ENCODE measurements at regions not wholly inside any gene's neighbourhood (a gene's known extent, or its start where the extent isn't known, plus 50 kb on each side); places are given as distances from the start of the nearest gene placed in this dataset.

- Histone ChIP-seq H4K91ac (ENCODE audit: low read length) (no peak overlapping the region), H3K36me3 (ENCODE audit: control insufficient read depth in 1 of 2, insufficient read depth in 2 of 2, low read depth in 1 of 2, low read length in 2 of 2) (no peaks in the 10 kb centered on the region), H2BK12ac (ENCODE audit: low read length in 2 of 2) (no peak overlapping the region), H3K27me3 (ENCODE audit: control insufficient read depth in 1 of 2, insufficient read depth in 1 of 2, low read length in 2 of 2) (no peaks in the 10 kb centered on the region), H3K4ac (ENCODE audit: low read depth in 1 of 2, low read length in 2 of 2) (no peak overlapping the region), H2BK120ac (ENCODE audit: low read depth, low read length) (no peak overlapping the region), H3K9ac (ENCODE audit: low read length) (no peak overlapping the region), H3K14ac (ENCODE audit: low read length in 2 of 2) (no peak overlapping the region), H3K79me1 (replicated peaks; ENCODE audit: low read length, poor library complexity, severe bottlenecking) (no peaks in the 10 kb centered on the region), H2AK5ac (ENCODE audit: low read length, severe bottlenecking) (no peak overlapping the region), H2AFZ (ENCODE audit: low read depth, low read length) (no peak overlapping the region), H2BK15ac (ENCODE audit: low read depth, poor library complexity, severe bottlenecking) (no peak overlapping the region), H3K9me3 (ENCODE audit: control insufficient read depth, low read length) (no peaks in the 10 kb centered on the region), H3K4me1 (ENCODE audit: control insufficient read depth, insufficient read depth, low read depth, low read length) (no peaks in the 10 kb centered on the region), H4K8ac (ENCODE audit: low read length) (no peak overlapping the region), H3K23ac (ENCODE audit: low read length in 2 of 2) (no peak overlapping the region), H3K4me2 (ENCODE audit: low read length, poor library complexity, severe bottlenecking) (no peak overlapping the region), H3K27ac (ENCODE audit: low read length, poor library complexity, severe bottlenecking) (no peak overlapping the region), H2BK5ac (ENCODE audit: low read depth, low read length, poor library complexity, severe bottlenecking) (no peak overlapping the region), H3K18ac (ENCODE audit: low read depth in 1 of 2, low read length in 2 of 2) (no peak overlapping the region), H3K4me3 (ENCODE audit: insufficient read depth in 1 of 2, low read depth in 1 of 2, low read length in 2 of 2) (no peak overlapping the region)
- WGBS = 93% methylated on average over 5 of the region's 5 CpGs
- DNase-seq = no peak
These were observed 373.9 kb downstream of the DSEL start for GRCh38 chr18:67142604-67143003.

- no peak overlapping the region for H3K18ac ChIP-seq (ENCODE audit: low read depth in 1 of 2, low read length in 2 of 2)
- H3K9ac ChIP-seq (ENCODE audit: low read length) = no peak overlapping the region
- no peak overlapping the region for H3K4me3 ChIP-seq (ENCODE audit: insufficient read depth in 1 of 2, low read depth in 1 of 2, low read length in 2 of 2)
- H2AK5ac ChIP-seq (ENCODE audit: low read length, severe bottlenecking) = no peak overlapping the region
- H3K27me3 ChIP-seq (ENCODE audit: control insufficient read depth in 1 of 2, insufficient read depth in 1 of 2, low read length in 2 of 2) = no peaks in the 10 kb centered on the region
- no peak overlapping the region for H2BK12ac ChIP-seq (ENCODE audit: low read length in 2 of 2)
- H3K23ac ChIP-seq (ENCODE audit: low read length in 2 of 2) = no peak overlapping the region
- no peak overlapping the region for H3K14ac ChIP-seq (ENCODE audit: low read length in 2 of 2)
- H2BK5ac ChIP-seq (ENCODE audit: low read depth, low read length, poor library complexity, severe bottlenecking) = no peak overlapping the region
- H3K79me1 ChIP-seq (replicated peaks; ENCODE audit: low read length, poor library complexity, severe bottlenecking) = no peaks in the 10 kb centered on the region
- no peaks in the 10 kb centered on the region for H3K4me1 ChIP-seq (ENCODE audit: control insufficient read depth, insufficient read depth, low read depth, low read length)
- no peaks in the 10 kb centered on the region for H3K36me3 ChIP-seq (ENCODE audit: control insufficient read depth in 1 of 2, insufficient read depth in 2 of 2, low read depth in 1 of 2, low read length in 2 of 2)
- WGBS = 89% methylated on average over 2 of the region's 2 CpGs
- H3K4me2 ChIP-seq (ENCODE audit: low read length, poor library complexity, severe bottlenecking) = no peak overlapping the region
- H2BK120ac ChIP-seq (ENCODE audit: low read depth, low read length) = no peak overlapping the region
- H2BK15ac ChIP-seq (ENCODE audit: low read depth, poor library complexity, severe bottlenecking) = no peak overlapping the region
- no peak overlapping the region for H4K8ac ChIP-seq (ENCODE audit: low read length)
- no peak overlapping the region for H4K91ac ChIP-seq (ENCODE audit: low read length)
- H3K9me3 ChIP-seq (ENCODE audit: control insufficient read depth, low read length) = no peaks in the 10 kb centered on the region
- DNase-seq = no peak
- no peak overlapping the region for H3K27ac ChIP-seq (ENCODE audit: low read length, poor library complexity, severe bottlenecking)
- no peak overlapping the region for H2AFZ ChIP-seq (ENCODE audit: low read depth, low read length)
- no peak overlapping the region for H3K4ac ChIP-seq (ENCODE audit: low read depth in 1 of 2, low read length in 2 of 2)
These were observed 376.0 kb downstream of the DSEL start for GRCh38 chr18:67140495-67140894.

GRCh38 chr18:67139899-67140298 lies 376.6 kb downstream of the DSEL start:
- no peaks in the 10 kb centered on the region for H3K36me3 ChIP-seq (ENCODE audit: control insufficient read depth in 1 of 2, insufficient read depth in 2 of 2, low read depth in 1 of 2, low read length in 2 of 2)
- no peak overlapping the region for H3K9ac ChIP-seq (ENCODE audit: low read length)
- no peak overlapping the region for H2BK5ac ChIP-seq (ENCODE audit: low read depth, low read length, poor library complexity, severe bottlenecking)
- no peak overlapping the region for H2AK5ac ChIP-seq (ENCODE audit: low read length, severe bottlenecking)
- no peaks in the 10 kb centered on the region for H3K79me1 ChIP-seq (replicated peaks; ENCODE audit: low read length, poor library complexity, severe bottlenecking)
- no peak overlapping the region for H2BK120ac ChIP-seq (ENCODE audit: low read depth, low read length)
- no peak for DNase-seq
- no peak overlapping the region for H2AFZ ChIP-seq (ENCODE audit: low read depth, low read length)
- no peak overlapping the region for H4K8ac ChIP-seq (ENCODE audit: low read length)
- H2BK12ac ChIP-seq (ENCODE audit: low read length in 2 of 2) = no peak overlapping the region
- no peaks in the 10 kb centered on the region for H3K27me3 ChIP-seq (ENCODE audit: control insufficient read depth in 1 of 2, insufficient read depth in 1 of 2, low read length in 2 of 2)
- H2BK15ac ChIP-seq (ENCODE audit: low read depth, poor library complexity, severe bottlenecking) = no peak overlapping the region
- H3K18ac ChIP-seq (ENCODE audit: low read depth in 1 of 2, low read length in 2 of 2) = no peak overlapping the region
- H3K4me2 ChIP-seq (ENCODE audit: low read length, poor library complexity, severe bottlenecking) = no peak overlapping the region
- no peak overlapping the region for H4K91ac ChIP-seq (ENCODE audit: low read length)
- H3K23ac ChIP-seq (ENCODE audit: low read length in 2 of 2) = no peak overlapping the region
- H3K4ac ChIP-seq (ENCODE audit: low read depth in 1 of 2, low read length in 2 of 2) = no peak overlapping the region
- H3K9me3 ChIP-seq (ENCODE audit: control insufficient read depth, low read length) = no peaks in the 10 kb centered on the region
- H3K4me1 ChIP-seq (ENCODE audit: control insufficient read depth, insufficient read depth, low read depth, low read length) = no peaks in the 10 kb centered on the region
- H3K14ac ChIP-seq (ENCODE audit: low read length in 2 of 2) = no peak overlapping the region
- 83% methylated on average over 1 of the region's 1 CpG for WGBS
- H3K27ac ChIP-seq (ENCODE audit: low read length, poor library complexity, severe bottlenecking) = no peak overlapping the region
- H3K4me3 ChIP-seq (ENCODE audit: insufficient read depth in 1 of 2, low read depth in 1 of 2, low read length in 2 of 2) = no peak overlapping the region

GRCh38 chr18:67135981-67136380 lies 380.5 kb downstream of the DSEL start:
- Histone ChIP-seq H3K36me3 (ENCODE audit: control insufficient read depth in 1 of 2, insufficient read depth in 2 of 2, low read depth in 1 of 2, low read length in 2 of 2) (no peaks in the 10 kb centered on the region), H3K14ac (ENCODE audit: low read length in 2 of 2) (no peak overlapping the region), H3K23ac (ENCODE audit: low read length in 2 of 2) (no peak overlapping the region), H3K9ac (ENCODE audit: low read length) (no peak overlapping the region), H3K9me3 (ENCODE audit: control insufficient read depth, low read length) (no peaks in the 10 kb centered on the region), H4K8ac (ENCODE audit: low read length) (no peak overlapping the region), H3K4me3 (ENCODE audit: insufficient read depth in 1 of 2, low read depth in 1 of 2, low read length in 2 of 2) (no peak overlapping the region), H3K27me3 (ENCODE audit: control insufficient read depth in 1 of 2, insufficient read depth in 1 of 2, low read length in 2 of 2) (no peaks in the 10 kb centered on the region), H3K4me2 (ENCODE audit: low read length, poor library complexity, severe bottlenecking) (no peak overlapping the region), H3K4ac (ENCODE audit: low read depth in 1 of 2, low read length in 2 of 2) (no peak overlapping the region), H2BK5ac (ENCODE audit: low read depth, low read length, poor library complexity, severe bottlenecking) (no peak overlapping the region), H2AK5ac (ENCODE audit: low read length, severe bottlenecking) (no peak overlapping the region), H3K18ac (ENCODE audit: low read depth in 1 of 2, low read length in 2 of 2) (no peak overlapping the region), H3K27ac (ENCODE audit: low read length, poor library complexity, severe bottlenecking) (no peak overlapping the region), H2BK15ac (ENCODE audit: low read depth, poor library complexity, severe bottlenecking) (no peak overlapping the region), H2BK120ac (ENCODE audit: low read depth, low read length) (no peak overlapping the region), H4K91ac (ENCODE audit: low read length) (no peak overlapping the region), H2BK12ac (ENCODE audit: low read length in 2 of 2) (no peak overlapping the region), H3K79me1 (replicated peaks; ENCODE audit: low read length, poor library complexity, severe bottlenecking) (no peaks in the 10 kb centered on the region), H2AFZ (ENCODE audit: low read depth, low read length) (no peak overlapping the region), H3K4me1 (ENCODE audit: control insufficient read depth, insufficient read depth, low read depth, low read length) (no peaks in the 10 kb centered on the region)
- 49% methylated on average over 3 of the region's 4 CpGs for WGBS
- DNase-seq = peak; percentile 4

All from mesenchymal stem cell (in vitro differentiated cells and primary cell).